Vagina (tissue), 2 donors: ENCODE measurements at regions not wholly inside any gene's neighbourhood (a gene's known extent, or its start where the extent isn't known, plus 50 kb on each side); places are given as distances from the start of the nearest gene placed in this dataset.

Source experiments
- CTCF ChIP-seq, 3 experiments: fragments of 450-650 bp in 2 of 3; fragments of 200-600 bp in 1 of 3; sonication (generic) in 1 of 3; IDR thresholded peaks; one replicate each; pipeline ENCODE4 v1.5.1; 2017 to 2019; ENCODE audit warnings: antibody characterized with exemption in 3 of 3, mild to moderate bottlenecking in 2 of 3, moderate library complexity in 2 of 3
- POLR2AphosphoS5 ChIP-seq, 2 donors: sonication (generic); formaldehyde crosslinking; IDR thresholded peaks; one replicate each; pipeline ENCODE4 v1.9.0; 2017; ENCODE audit warnings: antibody characterized with exemption in 2 of 2, mild to moderate bottlenecking in 2 of 2, low read depth in 1 of 2; ENCODE audit not compliant: insufficient read depth in 1 of 2

GRCh38 chr3:163422671-163423070 lies 1655.6 kb downstream of the SI start:
- TF ChIP-seq CTCF (IDR thresholded peaks at IDR 0.05) (no peak), POLR2AphosphoS5 (IDR thresholded peaks at IDR 0.05; ENCODE audit: insufficient read depth in 1 of 2, low read depth in 1 of 2) (no peak)
